ENCODE measurements at regions not wholly inside any gene's neighbourhood (a gene's known extent, or its start where the extent isn't known, plus 50 kb on each side); places are given as distances from the start of the nearest gene placed in this dataset.

- no peaks in the 10 kb centered on the region for H3K9me3 ChIP-seq (ENCODE audit: control insufficient read depth, insufficient read depth, low read depth, low read length)
- intact Hi-C loops (cut with micrococcal nuclease; ENCODE audit: unreplicated experiment) (no loop called here), in situ Hi-C loops (cut with HindIII; ENCODE audit: low pct_unique_long_range_greater_than_20kb, low sequenced_read_pairs) (no loop called here)
- H3K4me3 ChIP-seq (ENCODE audit: low read depth in 2 of 2, low read length in 2 of 2): no peak overlapping the region
- H3K27ac ChIP-seq (ENCODE audit: low read length): no peak overlapping the region
- DNase-seq (ENCODE audit: low read depth, low spot score) (no peak), ATAC-seq (no peak)
- H3K36me3 ChIP-seq (ENCODE audit: control insufficient read depth, insufficient read depth, low read length): no peaks in the 10 kb centered on the region
- TF ChIP-seq CTCF (IDR thresholded peaks at IDR 0.05) (no peak), SIN3A (IDR thresholded peaks at IDR 0.05; ENCODE audit: borderline replicate concordance, insufficient read depth, low read depth, low read length) (no peak), POLR2AphosphoS5 (IDR thresholded peaks at IDR 0.05; ENCODE audit: low read depth, low read length) (no peak), TCF7L2 (IDR thresholded peaks at IDR 0.05; ENCODE audit: low read depth, low read length) (no peak)
- TF ChIP-seq, protein P1, sequence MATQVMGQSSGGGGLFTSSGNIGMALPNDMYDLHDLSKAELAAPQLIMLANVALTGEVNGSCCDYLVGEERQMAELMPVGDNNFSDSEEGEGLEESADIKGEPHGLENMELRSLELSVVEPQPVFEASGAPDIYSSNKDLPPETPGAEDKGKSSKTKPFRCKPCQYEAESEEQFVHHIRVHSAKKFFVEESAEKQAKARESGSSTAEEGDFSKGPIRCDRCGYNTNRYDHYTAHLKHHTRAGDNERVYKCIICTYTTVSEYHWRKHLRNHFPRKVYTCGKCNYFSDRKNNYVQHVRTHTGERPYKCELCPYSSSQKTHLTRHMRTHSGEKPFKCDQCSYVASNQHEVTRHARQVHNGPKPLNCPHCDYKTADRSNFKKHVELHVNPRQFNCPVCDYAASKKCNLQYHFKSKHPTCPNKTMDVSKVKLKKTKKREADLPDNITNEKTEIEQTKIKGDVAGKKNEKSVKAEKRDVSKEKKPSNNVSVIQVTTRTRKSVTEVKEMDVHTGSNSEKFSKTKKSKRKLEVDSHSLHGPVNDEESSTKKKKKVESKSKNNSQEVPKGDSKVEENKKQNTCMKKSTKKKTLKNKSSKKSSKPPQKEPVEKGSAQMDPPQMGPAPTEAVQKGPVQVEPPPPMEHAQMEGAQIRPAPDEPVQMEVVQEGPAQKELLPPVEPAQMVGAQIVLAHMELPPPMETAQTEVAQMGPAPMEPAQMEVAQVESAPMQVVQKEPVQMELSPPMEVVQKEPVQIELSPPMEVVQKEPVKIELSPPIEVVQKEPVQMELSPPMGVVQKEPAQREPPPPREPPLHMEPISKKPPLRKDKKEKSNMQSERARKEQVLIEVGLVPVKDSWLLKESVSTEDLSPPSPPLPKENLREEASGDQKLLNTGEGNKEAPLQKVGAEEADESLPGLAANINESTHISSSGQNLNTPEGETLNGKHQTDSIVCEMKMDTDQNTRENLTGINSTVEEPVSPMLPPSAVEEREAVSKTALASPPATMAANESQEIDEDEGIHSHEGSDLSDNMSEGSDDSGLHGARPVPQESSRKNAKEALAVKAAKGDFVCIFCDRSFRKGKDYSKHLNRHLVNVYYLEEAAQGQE (IDR thresholded peaks at IDR 0.05; ENCODE audit: insufficient read depth in 1 of 2, low read depth in 2 of 2, low read length in 1 of 2): no peak
- CTCF ChIA-PET: no interaction called here
- no peaks in the 10 kb centered on the region for H3K27me3 ChIP-seq (ENCODE audit: control insufficient read depth, insufficient read depth, low read length)
- peaks cover 17% of the 10 kb centered on the region for H3K4me1 ChIP-seq (ENCODE audit: control insufficient read depth, insufficient read depth, low read length)
- BruUV-seq (replicated peaks): no TSS peak
- POLR2A ChIA-PET: no interaction called here
Observed at GRCh38 chr2:43127941-43128558, 98.4 kb downstream of the ZFP36L2 start.

DNA sequence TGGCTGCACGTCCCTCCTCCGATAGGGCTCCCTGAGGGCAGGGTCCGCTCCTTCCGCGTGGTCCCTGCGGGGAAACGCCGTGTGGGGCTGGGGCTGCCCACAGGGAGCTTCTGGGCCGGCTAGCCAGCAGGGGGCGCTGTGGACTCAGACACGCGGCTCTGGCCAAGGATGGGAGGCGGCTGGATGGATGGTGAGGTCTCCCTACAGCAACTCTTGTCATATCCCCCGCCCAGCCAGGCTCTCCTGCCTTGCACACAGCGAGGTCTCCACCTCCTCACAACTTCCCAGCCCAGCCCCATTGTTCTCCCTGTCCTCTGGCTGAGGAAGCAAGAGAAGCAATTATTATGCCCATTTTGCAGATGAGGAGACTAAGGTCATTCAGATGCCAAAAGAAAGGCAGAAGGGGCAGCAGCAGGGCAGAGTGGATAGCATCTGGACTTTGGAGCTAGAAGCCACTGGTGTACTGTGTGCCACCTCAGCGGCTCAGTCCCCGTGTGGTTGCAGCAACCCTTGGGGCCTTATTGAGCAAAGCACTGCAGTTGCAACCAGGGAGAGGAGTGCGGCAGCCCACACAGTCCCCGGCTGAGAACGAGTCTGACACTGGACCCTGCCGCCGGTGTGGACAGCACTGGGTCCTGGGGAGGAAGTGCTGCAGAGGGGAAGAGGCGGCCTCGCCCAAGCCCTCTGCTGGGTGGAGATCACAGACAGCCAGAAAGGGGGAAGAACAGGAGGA, 99.0 kb downstream of the ZFP36L2 start:
- in situ Hi-C loops (cut with HindIII; ENCODE audit: low pct_unique_long_range_greater_than_20kb, low sequenced_read_pairs) (no loop called here), intact Hi-C loops (cut with micrococcal nuclease; ENCODE audit: unreplicated experiment) (no loop called here)
- DNase-seq (ENCODE audit: low read depth, low spot score) (no peak), ATAC-seq (peak; percentile 76)
- H3K36me3 ChIP-seq (ENCODE audit: control insufficient read depth, insufficient read depth, low read length): no peaks in the 10 kb centered on the region
- H3K27me3 ChIP-seq (ENCODE audit: control insufficient read depth, insufficient read depth, low read length): no peaks in the 10 kb centered on the region
- H3K4me1 ChIP-seq (ENCODE audit: control insufficient read depth, insufficient read depth, low read length): peaks cover 17% of the 10 kb centered on the region
- no peaks in the 10 kb centered on the region for H3K9me3 ChIP-seq (ENCODE audit: control insufficient read depth, insufficient read depth, low read depth, low read length)
- ChIA-PET CTCF (interaction anchor here (0.6 to 1.3 kb wide), 8 partner anchors 25 to 454 kb away, joined by 3 to 11 read pairs (median 4); no protein-coding TSS in a partner anchor), POLR2A (no interaction called here)
- H3K27ac ChIP-seq (ENCODE audit: low read length): no peak overlapping the region; the same call in 1 of the 2 replicates
- H3K4me3 ChIP-seq (ENCODE audit: low read depth in 2 of 2, low read length in 2 of 2): no peak overlapping the region
- TF ChIP-seq POLR2AphosphoS5 (IDR thresholded peaks at IDR 0.05; ENCODE audit: low read depth, low read length) (no peak), CTCF (IDR thresholded peaks at IDR 0.05) (peak; percentile 91), TCF7L2 (IDR thresholded peaks at IDR 0.05; ENCODE audit: low read depth, low read length) (no peak)
- TF ChIP-seq, protein P1 (IDR thresholded peaks at IDR 0.05; ENCODE audit: insufficient read depth in 1 of 2, low read depth in 2 of 2, low read length in 1 of 2): no peak
- no TSS peak for BruUV-seq (replicated peaks)

Measured in Panc1 (cell line).